ENCODE measurements at regions not wholly inside any gene's neighbourhood (a gene's known extent, or its start where the extent isn't known, plus 50 kb on each side); places are given as distances from the start of the nearest gene placed in this dataset.

DNA sequence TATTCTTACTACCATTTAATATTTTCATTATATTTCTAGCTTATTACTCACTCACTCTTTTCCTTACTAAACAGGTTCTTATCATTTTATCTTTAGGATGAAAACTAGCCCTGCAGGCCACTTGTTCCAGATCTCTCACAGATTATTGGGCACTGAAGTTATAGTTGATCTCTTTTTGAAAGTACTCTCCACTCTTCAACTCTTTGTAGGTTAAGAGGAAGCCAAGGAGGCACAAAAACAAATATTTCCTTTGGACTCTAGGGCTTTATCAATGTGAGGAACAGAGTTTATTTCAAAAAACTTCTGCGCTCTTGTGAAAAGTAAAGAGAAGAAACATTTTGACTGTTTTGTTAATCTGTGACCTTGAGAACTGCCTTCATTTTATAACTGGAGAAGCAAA lies 96.0 kb upstream of the NPHP3 start:
- H3K27ac ChIP-seq, result no peak overlapping the region
- no peak for TF ChIP-seq POLR2AphosphoS5 (IDR thresholded peaks at IDR 0.05)
- TF ChIP-seq, protein P1, sequence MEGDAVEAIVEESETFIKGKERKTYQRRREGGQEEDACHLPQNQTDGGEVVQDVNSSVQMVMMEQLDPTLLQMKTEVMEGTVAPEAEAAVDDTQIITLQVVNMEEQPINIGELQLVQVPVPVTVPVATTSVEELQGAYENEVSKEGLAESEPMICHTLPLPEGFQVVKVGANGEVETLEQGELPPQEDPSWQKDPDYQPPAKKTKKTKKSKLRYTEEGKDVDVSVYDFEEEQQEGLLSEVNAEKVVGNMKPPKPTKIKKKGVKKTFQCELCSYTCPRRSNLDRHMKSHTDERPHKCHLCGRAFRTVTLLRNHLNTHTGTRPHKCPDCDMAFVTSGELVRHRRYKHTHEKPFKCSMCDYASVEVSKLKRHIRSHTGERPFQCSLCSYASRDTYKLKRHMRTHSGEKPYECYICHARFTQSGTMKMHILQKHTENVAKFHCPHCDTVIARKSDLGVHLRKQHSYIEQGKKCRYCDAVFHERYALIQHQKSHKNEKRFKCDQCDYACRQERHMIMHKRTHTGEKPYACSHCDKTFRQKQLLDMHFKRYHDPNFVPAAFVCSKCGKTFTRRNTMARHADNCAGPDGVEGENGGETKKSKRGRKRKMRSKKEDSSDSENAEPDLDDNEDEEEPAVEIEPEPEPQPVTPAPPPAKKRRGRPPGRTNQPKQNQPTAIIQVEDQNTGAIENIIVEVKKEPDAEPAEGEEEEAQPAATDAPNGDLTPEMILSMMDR (IDR thresholded peaks at IDR 0.05), result no peak
- intact Hi-C loops (cut with DNase I), result no loop called here
- 68% methylated on average over 1 of the region's 1 CpG for WGBS
- H3K9me3 ChIP-seq, result no peaks in the 10 kb centered on the region
- no peaks in the 10 kb centered on the region for H3K27me3 ChIP-seq (replicated peaks; ENCODE audit: insufficient read depth)
- no peaks in the 10 kb centered on the region for H3K4me1 ChIP-seq (replicated peaks)
- DNase-seq (ENCODE audit: low spot score), result no peak
- no peak overlapping the region for H3K4me3 ChIP-seq
- no peaks in the 10 kb centered on the region for H3K36me3 ChIP-seq

DNA sequence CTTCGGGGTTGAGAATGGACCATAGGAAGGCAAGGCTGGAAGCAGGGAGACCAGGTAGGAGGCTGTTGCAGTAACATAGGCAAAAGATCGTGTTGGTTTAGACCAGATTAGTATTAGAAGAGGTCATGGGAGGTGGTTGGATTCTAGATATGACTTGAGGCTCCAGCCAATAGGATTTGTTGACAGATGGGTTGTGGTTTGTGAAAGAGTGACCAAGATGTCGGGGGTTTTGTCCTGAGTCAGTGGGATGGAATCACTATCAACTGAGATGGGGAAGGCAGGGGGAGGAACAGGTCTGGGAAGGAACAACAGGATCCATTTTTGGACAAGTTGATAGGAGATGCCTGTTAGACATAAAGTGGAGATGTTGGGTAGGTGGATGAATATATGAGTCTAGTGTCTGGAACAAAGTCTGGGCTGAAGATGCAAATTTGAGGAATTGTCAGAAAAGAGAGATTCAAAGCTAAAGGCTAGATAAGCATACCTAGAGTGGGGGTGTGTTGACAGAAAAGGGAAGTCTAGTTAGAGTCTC lies 95.5 kb upstream of the NPHP3 start:
- intact Hi-C loops (cut with DNase I), result no loop called here
- no peak for DNase-seq (ENCODE audit: low spot score)

GRCh38 chr3:132805071-132805470 lies 82.9 kb upstream of the NPHP3 start:
- H3K27ac ChIP-seq, result no peak overlapping the region
- no peaks in the 10 kb centered on the region for H3K27me3 ChIP-seq (replicated peaks; ENCODE audit: insufficient read depth)
- DNase-seq (ENCODE audit: low spot score), result no peak
- H3K4me3 ChIP-seq, result no peak overlapping the region
- no peak for TF ChIP-seq POLR2AphosphoS5 (IDR thresholded peaks at IDR 0.05)
- TF ChIP-seq, protein P1 (IDR thresholded peaks at IDR 0.05), result no peak
- TF ChIP-seq POLR2A (IDR thresholded peaks at IDR 0.05), result no peak
- WGBS, result 18% methylated on average over 1 of the region's 1 CpG
- no peaks in the 10 kb centered on the region for H3K36me3 ChIP-seq
- no peaks in the 10 kb centered on the region for H3K4me1 ChIP-seq (replicated peaks)
- intact Hi-C loops (cut with DNase I), result no loop called here
- H3K9me3 ChIP-seq, result no peaks in the 10 kb centered on the region

More for the DNA sequence above, 95.5 kb upstream of the NPHP3 start:
- no peaks in the 10 kb centered on the region for H3K27me3 ChIP-seq (replicated peaks; ENCODE audit: insufficient read depth)
- no peak overlapping the region for H3K4me3 ChIP-seq
- H3K27ac ChIP-seq, result no peak overlapping the region
- H3K4me1 ChIP-seq (replicated peaks), result no peaks in the 10 kb centered on the region
- TF ChIP-seq POLR2A (IDR thresholded peaks at IDR 0.05), result no peak
- no peaks in the 10 kb centered on the region for H3K9me3 ChIP-seq
- H3K36me3 ChIP-seq, result no peaks in the 10 kb centered on the region
- 90% methylated on average over 3 of the region's 3 CpGs for WGBS

DNA sequence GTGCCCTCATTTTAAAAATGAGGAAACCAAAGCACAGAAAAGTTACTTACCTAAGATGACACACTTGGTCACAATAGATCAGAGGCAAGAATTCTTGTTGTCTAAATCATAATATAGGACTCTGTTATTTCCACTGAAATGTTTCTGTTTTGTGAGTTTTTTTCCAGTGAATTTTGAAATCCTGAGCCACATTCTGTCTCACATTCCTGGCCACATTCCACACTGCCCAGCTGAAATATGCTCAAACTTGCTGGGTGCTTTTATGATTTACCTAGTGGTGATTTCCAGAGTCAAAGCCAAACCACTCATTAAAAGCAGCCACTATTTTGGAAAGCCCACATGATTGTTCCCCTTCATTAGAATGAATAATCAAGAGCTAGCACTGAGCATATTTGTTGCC lies 82.3 kb upstream of the NPHP3 start:
- no peak for DNase-seq (ENCODE audit: low spot score)
- no peaks in the 10 kb centered on the region for H3K36me3 ChIP-seq
- H3K27me3 ChIP-seq (replicated peaks; ENCODE audit: insufficient read depth), result no peaks in the 10 kb centered on the region
- no peak overlapping the region for H3K4me3 ChIP-seq
- no peaks in the 10 kb centered on the region for H3K4me1 ChIP-seq (replicated peaks)
- intact Hi-C loops (cut with DNase I), result no loop called here
- H3K27ac ChIP-seq, result no peak overlapping the region
- TF ChIP-seq, protein P1 (IDR thresholded peaks at IDR 0.05), result no peak
- TF ChIP-seq POLR2A (IDR thresholded peaks at IDR 0.05) (no peak), POLR2AphosphoS5 (IDR thresholded peaks at IDR 0.05) (no peak)
- H3K9me3 ChIP-seq, result no peaks in the 10 kb centered on the region

GRCh38 chr3:132803889-132804288 lies 81.7 kb upstream of the NPHP3 start:
- intact Hi-C loops (cut with DNase I), result no loop called here
- Histone ChIP-seq H3K4me3 (no peak overlapping the region), H3K9me3 (no peaks in the 10 kb centered on the region), H3K36me3 (no peaks in the 10 kb centered on the region), H3K27me3 (replicated peaks; ENCODE audit: insufficient read depth) (no peaks in the 10 kb centered on the region), H3K4me1 (replicated peaks) (no peaks in the 10 kb centered on the region), H3K27ac (no peak overlapping the region)
- no peak for DNase-seq (ENCODE audit: low spot score)
- TF ChIP-seq, protein P1 (IDR thresholded peaks at IDR 0.05), result no peak
- TF ChIP-seq POLR2A (IDR thresholded peaks at IDR 0.05) (no peak), POLR2AphosphoS5 (IDR thresholded peaks at IDR 0.05) (no peak)
- WGBS, result 63% methylated on average over 4 of the region's 4 CpGs

All from prostate gland (tissue), 2 donors.